Left renal pelvis (tissue), 4 donors: ENCODE measurements at regions not wholly inside any gene's neighbourhood (a gene's known extent, or its start where the extent isn't known, plus 50 kb on each side); places are given as distances from the start of the nearest gene placed in this dataset.

ENCODE experiments used
- DNase-seq, 4 donors: peaks; one replicate each; pipeline ENCODE4 v3.0.0-alpha.2; 2013; ENCODE audit warnings: low read depth in 4 of 4, low spot score in 3 of 4

DNA sequence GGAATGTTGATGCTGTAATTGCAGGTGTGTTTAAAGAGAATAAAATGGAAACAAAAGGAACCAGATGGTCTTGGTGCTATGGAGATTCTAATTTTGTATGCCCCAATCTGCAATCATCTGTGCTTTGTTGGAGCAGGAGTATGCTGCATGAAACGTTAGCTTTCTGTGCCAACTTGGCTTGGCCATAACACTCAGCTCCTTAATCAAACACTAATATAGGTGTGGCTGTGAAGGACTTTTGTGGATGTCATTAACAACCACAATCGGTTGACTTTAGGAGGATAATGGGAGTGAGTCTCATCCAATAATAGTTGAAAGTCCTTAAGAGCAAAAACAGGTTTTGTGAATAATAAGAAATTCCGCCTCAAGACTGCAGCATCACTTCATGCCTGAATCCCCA, 399.2 kb downstream of the NLGN4X start:
- DNase-seq = no peak

DNA sequence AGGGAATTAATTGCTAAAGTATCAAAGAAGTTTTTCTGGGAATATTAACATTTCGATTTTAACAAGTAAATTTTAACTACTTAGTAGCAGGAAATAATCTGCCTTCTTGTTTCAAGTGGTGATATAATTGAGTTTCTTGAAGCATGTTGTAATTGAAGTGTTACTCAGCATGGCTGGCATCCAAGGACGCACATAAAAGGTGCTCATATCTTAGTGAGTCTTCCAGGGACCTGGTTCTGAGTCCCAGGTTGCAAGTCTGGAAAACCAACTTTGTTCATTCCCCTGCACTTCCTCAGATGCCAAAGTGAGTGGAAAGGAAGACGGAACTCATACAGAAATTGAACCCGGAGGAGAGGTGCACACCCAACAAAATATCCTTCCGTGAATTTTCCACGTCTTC, 399.6 kb downstream of the NLGN4X start:
- no peak for DNase-seq

DNA sequence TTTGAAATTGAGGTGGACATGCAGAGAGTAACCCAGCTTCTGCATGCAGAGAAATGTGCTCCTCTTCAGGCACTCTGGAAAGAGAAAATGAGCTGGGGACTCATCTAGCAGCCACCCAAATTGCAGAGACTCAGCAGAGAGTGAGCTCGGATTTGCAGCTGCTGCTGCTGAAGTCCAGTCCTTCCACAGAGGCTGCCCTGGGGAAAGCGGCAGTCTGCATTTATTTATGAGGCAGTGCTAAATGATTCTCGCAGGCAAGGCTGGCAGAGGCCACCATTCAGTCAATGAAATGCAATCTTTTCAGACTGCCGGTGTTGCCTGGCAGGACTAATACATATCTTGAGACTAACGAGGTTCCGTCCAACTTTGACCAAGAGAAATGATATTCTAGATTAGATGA, 404.8 kb downstream of the NLGN4X start:
- peak in 1 of 4 donors; percentile 7 for DNase-seq

DNA sequence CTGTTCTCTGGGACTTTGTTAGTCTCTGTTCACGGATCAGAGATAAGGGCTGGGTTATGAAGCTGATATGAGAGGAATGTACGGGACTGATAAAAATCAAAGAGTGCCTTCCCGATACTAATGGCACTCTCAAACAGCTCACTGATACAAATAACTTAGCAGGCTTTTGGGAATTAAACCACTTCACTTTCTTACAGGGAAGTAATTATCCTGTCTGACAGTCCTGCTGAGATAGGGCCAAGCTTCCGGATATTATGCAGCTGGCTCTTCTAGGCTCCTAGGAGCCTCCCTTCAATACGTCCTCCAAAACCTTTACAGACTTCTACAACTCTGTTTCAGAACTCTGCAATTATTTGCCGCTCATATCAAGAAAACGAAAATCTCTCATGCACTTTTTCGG, 418.0 kb downstream of the NLGN4X start:
- no peak for DNase-seq

DNA sequence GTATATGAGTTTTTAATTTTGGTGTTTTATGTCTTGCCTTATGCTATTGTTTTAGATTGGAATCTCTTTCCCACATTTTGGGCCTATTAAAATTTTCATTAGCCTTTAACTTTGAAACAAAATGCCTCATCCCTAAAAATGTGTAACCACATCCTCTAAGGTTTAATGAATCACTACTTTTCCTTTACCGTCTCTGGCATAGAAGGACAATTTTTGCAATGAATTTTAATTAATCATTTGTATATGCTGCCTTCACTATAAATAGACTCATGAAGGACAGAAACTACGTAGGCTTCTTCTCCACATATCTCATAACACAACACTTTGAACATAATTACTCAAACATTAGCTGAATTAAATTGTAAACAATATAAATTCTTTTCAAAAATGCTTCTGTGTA, 421.5 kb downstream of the NLGN4X start:
- DNase-seq = no peak

DNA sequence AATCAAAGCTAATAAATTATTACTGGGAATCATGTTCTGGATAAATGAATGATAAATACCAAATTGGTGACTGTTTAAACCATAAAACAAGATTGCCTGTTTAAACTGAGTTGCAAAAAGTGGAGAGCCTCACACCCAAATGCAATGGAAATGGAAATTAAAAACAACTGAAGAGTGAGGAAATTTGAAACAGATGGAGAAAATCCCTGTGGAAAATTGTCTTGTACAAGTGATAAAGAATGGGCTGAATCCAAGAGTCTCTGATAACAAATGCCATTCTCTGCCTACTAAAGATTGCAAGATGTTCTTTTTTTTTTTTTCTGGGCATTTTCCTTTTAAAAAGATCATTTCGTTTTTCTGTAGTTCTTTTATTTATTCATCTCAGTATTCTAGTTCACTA, 426.3 kb downstream of the NLGN4X start:
- DNase-seq = no peak

DNA sequence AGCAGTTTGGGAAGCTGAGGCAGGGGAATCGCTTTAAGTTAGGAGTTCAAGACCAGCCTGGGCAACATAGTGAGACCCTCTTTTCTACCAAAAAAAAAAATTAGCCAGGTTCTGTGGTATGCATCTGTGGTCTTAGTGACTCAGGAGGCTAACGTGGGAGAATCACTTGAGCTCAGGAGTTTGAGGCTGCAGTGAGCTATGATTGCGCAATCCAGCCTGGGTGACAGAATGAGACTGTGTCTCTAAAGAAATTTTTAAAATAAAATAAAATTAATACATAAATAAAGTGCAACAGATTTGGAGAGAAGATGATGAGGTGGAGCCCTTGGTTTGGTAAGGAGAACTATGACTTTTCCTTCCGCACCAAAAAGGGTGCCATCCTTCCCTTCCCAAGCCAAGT, 436.9 kb downstream of the NLGN4X start:
- DNase-seq = no peak

DNA sequence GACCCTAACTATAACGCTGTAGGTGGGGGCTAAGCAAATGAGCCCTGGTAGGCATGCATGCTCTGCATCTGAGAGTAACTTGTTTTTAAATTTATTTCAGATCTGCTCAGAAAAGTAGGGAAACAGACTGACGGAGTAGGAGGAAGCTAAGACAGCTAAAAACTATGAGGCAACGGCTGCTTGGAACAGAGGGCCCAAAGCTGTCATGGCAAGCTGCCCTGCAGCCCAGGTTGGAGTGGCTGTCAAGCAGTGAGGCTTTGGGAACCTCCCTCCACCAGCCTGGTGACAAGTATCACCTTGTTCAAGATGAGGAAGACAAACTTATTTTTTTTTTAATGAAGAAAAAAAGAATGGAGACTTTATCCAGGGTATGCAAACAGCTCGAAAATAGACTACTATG, 439.8 kb downstream of the NLGN4X start:
- DNase-seq = no peak

DNA sequence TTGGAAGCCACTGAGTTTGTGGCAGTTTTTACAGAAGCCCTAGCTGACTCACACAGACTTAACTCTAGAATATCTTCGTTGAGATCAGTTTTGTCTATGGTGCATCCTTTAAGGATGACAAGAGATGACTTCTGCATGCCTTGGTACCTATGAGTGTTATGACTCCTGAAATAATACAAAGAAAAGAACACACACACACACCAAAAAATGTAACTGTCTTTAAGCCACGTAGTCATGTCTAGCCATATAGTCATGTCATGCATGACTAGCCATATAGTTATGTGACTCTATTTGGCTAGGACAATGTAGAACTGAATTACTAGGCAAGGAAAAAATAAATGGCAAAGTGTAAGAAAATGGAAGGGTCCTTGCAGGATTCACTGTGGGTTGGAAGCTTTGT, 447.8 kb downstream of the NLGN4X start:
- DNase-seq = no peak

DNA sequence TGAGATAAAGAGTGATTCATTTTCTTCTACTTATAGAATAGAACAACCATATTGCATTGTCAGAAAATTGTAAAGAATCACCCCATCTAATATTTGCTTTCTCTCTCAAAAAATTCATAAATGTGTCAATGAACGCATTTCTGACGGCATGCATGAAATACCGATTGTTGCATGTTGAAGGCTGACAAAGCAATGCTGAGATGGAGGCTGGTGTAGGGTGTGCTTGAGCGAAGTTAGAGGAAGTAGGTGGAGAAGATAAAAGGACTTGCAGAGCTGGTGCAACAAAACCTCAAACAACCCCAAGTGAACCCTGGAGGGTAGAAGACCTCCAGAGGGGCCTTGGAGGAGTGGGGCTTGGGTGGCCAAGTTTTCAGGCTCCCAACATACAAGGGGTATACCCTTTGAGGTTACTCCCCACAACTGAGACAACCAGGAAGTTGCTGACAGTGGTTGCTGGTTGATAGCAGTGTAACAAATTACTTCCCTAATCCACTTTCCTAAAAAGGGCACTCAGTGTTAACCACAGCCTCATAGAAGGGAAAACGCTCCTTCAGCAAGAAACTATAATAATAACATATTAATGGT, 452.7 kb downstream of the NLGN4X start:
- DNase-seq = no peak

DNA sequence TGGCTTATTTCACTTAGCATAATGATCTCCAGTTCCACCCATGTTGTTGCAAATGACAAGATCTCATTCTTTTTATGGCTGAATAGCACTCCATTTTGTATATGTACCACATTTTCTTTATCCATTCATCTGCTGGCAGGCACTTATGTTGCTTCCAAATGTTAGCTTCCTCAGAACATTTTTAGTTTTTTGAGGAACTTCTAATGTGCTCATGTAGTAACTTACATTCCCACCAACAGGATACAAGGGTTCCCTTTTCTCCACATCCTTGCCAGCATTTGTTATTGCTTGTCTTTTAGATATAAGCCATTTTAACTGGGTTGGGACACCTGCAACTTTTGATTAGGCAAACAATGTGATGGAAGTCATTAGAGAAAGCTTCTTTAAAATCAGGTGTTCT, 454.2 kb downstream of the NLGN4X start:
- DNase-seq = no peak

DNA sequence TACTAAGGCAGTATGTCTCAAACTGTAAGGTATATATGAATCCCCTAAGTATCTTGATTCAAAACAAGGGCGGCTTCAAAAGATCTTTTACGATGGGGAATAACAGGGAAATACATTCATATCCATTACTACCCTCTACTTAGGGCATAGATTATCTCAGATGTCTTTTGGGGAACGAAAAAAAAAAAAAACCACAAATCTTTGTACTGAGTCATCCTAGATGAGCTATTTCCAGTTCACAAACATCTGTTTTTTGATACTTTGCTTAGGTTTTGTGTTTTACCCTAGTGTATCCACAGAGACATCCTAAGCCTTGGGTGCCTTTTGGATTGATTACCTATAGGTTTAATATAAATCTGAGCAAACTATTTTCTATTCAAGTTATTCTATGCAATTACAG, 457.2 kb downstream of the NLGN4X start:
- no peak for DNase-seq

DNA sequence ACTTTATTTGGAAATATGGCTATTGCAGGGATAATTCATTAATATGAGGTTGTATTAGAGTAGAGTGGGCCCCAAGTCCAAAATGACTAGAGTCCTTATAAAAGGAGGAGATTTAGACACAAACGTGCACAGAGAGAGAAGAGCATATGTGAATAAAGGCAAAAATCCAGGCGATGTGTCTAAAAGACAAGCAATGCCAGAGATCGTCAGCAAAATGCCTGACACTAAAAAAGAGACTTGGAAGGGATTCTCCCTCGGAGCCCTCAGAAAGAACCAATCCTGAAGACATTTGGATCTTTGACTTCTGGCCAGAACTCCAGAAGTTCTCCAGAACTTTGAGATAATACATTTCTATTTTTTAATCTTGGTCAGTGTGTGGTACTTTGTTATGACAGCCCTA, 472.1 kb downstream of the NLGN4X start:
- DNase-seq = no peak

DNA sequence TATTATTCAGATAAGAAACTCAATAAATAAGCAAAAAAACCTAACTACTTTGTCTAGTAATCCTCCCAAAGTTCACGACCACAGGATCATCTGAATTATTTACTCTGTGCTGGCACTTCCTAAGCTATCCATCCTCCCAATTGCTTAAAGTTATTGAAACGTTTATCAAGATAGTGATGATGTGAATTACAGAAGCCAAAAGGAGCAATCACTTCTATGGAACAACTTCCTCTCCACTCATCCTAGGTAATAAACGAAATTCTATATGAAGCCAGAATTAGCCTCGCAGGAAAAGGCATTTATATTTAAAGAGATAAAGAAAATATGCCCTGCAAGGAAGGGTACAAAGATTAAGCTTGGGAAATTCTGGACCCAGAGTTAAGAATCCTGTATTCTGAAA, 475.4 kb downstream of the NLGN4X start:
- DNase-seq = no peak

DNA sequence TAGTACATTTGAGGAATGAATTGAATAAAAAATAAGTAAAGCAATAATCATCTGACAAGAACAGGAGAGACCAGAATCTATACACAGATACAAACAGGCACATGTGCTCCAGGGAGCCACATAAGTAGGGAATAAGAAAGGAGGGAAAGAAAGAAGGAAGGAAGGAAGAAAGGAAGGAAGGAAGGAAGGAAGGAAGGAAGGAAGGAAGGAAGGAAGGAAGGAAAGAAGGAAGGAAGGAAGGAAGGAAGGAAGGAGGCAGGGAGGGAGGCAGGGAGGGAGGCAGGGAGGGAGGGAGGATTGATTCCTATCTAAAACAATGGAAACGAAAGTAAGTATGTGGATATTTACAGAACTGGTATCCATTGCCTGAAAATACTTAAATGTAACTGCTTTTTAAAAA, 475.8 kb downstream of the NLGN4X start:
- DNase-seq = no peak

DNA sequence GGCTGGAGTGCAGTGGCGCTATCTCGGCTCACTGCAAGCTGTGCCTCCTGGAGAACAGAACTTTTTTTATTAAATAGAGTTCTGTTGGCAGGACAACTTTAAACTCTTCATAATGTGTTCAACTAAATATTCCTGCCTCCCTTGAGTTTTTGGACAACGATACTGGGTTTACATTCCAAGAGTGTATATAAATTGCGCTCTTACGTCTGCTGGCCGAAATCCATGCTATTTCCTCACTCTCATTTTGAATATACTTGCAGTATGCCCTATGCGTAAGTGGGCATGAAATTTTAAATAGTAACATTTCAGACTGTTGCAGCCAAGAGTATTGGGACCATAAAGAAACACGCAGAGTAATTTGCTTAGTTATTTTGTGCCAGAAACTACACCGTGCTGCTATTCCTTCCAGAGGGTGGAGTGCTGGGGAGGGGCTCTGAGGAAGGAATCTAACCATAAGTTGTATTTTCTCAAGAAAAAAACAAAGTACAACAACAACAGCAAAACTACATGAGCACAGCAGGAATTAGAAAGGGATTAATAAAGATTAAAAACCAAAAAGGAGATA, 480.0 kb downstream of the NLGN4X start:
- DNase-seq = no peak

DNA sequence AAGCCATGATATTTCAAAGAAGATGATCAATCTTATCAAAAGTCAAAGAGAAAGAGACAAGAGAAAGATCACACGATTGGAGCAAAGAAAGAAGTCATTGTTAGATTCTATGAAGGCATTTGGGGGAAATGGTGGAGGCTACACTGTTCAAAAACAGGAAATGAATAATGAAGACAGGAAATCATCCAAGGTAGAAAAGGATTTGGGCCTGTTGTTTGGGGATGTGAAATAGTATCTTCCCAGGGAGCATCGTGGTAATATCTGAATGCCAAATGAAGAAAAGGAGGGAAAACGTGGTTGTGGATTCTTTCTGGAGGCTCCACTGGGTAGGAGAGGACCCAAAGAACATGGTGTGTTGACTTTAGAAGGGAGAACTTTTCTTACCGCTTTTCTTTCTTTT, 482.4 kb downstream of the NLGN4X start:
- no peak for DNase-seq

DNA sequence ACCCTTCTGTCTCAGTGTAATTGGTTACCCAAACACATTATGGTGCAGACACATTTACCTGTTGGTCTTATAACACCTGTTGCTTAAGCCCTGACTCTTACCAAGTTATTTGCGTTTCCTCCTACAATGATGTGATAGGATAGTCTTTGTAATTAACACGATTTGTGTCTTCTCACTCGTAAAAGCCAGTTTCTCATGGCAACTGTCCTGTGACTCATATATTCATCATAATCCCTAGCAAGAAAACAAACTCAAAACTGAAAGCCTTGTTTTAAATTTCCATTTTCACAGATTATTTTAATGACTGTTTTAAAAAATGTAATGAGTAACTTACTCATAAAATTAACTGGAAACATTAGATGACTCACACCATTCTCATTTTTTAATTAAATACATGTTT, 495.2 kb downstream of the NLGN4X start:
- no peak for DNase-seq

DNA sequence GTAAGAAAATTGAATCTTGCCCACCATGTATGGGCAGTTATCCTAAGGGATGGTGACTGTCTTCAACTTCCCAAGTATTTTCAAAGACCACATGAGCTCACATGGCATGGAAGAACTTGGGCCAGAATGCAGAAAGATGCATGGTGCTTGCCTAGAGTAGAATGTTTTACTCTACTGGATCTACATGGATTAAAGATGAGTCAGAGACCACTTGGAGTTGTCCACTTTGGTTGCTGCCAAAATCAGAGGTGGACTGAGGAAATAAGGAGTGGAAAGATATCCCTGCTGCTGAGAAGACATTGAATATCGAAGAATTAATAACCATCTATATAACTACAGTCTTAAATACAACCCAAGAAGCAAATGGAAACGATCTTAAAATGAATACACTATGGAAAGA, 498.1 kb downstream of the NLGN4X start:
- DNase-seq = no peak

DNA sequence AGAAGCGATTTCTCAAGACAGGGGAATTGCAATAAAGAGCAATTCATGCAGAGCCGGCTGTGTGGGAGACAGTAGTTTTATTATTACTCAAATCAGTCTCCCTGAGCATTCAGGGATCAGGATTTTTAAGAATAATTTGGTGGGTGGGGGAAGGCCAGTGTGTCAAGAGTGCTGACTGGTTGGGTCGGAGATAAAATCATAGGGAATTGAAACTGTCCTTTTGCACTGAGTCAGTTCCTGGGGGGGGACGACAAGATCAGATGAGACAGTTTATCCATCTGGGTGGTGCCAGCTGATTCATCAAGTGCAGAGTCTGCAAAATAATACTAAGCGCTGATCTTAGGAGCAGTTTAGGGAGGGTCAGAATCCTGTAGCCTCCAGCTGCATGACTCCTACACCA, 502.4 kb downstream of the NLGN4X start:
- DNase-seq = no peak

DNA sequence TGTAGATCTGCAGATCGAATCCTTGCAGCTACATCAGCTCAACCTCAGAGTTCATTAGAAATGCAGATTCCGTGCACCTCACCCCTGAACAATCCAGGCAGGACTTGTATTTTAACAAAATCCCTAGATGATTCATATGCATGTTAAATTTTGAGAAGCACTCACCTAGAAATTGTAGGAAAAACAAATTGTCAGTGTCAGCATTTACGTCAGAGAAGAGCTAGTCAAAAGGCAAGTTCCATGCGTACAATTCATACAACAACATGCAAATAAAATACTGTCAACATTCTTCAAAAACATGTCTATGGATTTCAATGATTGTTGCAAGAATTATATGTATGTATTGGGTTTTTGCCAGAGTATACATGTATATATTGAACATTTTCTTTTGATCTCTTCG, 504.5 kb downstream of the NLGN4X start:
- no peak for DNase-seq

DNA sequence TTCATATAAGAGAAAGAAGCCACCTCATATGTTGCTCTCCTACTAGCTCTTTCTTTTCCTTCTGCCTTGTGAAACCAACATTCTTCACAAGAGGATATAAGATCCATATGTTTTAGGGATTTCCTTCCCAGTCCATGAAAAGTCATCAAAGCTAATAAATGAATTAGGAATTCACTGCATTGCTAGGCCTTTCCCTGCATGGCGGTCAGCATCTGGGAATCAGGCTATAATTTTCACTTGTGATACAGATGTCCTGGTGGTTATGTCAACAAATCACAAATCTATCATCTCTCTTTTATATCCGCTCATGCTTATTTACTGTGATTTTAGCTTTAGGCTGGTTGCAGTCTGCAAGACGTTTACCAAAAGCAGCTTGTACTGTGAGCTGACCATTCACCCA, 510.0 kb downstream of the NLGN4X start:
- peak in 1 of 4 donors; percentile 2 for DNase-seq

DNA sequence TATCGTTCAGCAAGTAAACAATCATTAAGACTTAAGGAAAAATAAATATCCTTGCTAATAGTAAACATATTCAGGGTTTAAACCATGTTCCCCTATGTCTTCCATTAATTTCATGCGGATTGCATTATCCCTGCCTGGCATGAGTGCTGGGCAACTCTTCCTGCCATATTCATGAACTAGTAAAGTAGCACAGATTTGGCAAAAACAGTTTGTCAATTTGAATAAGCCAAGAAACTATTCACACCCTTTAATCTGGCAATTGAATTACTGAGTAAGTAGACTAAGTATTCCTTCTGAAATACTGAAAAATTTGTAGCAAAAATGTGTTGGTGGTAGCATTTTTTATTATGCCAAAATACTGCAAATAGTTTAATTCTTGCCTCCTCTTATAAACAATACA, 512.0 kb downstream of the NLGN4X start:
- no peak for DNase-seq
